Coronary artery (tissue), 2 donors: ENCODE measurements at regions not wholly inside any gene's neighbourhood (a gene's known extent, or its start where the extent isn't known, plus 50 kb on each side); places are given as distances from the start of the nearest gene placed in this dataset.

Experiments used
- DNase-seq: peaks from one replicate; pipeline ENCODE4 v3.0.0-alpha.2; 2017; ENCODE audit warnings: low spot score
- H3K27ac ChIP-seq, 2 donors: fragments of 200-600 bp; sonication (generic); one replicate each; pipeline ENCODE4 v1.5.1; 2016 to 2019
- H3K4me3 ChIP-seq: fragments of 200-600 bp; sonication (generic); 2 replicates; pipeline ENCODE4 v1.5.1; 2016; ENCODE audit warnings: mild to moderate bottlenecking, moderate library complexity
- CTCF ChIP-seq: fragments of 200-600 bp; sonication (generic); IDR thresholded peaks from one replicate; pipeline ENCODE4 v1.5.1; 2019; ENCODE audit warnings: antibody characterized with exemption

DNA sequence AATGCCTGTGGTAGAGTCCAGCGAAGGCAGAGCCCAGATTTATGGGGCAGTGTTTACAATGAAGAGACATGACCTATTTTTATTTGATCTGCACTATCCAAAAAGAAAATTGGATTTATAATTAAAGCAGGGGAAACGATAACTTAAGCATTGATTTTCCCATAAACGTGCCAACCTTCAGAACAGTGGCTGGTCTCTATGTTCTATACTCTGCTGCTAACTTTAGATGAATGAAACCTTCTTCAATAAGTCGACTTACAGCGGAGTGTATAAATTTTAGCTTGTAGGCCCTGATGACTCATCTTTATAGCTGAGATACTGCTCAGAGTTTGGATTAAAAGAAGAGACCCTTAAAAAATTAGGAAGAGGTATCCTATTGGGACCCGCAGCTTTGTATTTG is 452.6 kb downstream of the TLR4 start:
- no peak overlapping the region for H3K4me3 ChIP-seq
- no peak for DNase-seq
- no peak overlapping the region for H3K27ac ChIP-seq
- TF ChIP-seq CTCF: no peak

DNA sequence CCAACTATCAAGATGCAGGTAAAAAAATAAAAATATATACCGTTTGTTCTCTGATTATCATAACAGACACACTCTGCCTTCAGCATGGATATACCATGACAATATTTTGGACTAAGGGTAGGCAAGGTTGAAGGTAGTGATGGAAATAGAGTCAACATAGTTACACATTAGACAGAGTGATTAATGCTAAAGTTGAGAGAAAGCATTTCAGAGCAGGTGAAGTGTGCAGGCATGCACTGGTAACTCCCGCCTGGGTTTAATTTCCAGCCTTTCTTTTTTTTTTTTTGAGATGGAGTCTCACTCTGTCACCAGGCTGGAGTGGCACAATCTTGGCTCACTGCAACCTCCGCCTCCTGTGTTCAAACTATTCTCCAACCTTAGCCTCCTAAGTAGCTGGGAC is 458.5 kb downstream of the TLR4 start:
- Histone ChIP-seq H3K4me3 (no peak overlapping the region), H3K27ac (no peak overlapping the region)
- no peak for TF ChIP-seq CTCF
- no peak for DNase-seq

DNA sequence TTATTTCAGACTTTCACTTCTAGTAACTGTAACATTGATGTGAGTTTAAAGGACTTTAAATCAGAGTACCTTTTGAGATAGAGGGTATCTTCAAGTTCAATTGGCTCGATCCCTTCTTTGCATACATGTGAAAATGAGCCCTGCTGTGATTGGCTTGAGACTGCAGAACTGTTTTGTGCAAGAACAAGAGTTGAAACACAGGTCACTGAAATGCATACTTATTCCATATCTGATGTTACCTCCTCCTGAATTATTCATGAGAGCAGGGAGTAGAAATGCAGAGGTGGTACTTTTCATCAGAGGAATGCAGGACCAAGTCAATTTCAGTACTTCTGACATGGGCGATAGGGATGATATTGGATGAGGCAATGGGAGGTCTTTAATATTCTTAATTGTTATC is 459.5 kb downstream of the TLR4 start:
- no peak for TF ChIP-seq CTCF
- H3K27ac ChIP-seq: no peak overlapping the region
- no peak overlapping the region for H3K4me3 ChIP-seq
- DNase-seq: no peak

GRCh38 chr9:118165451-118165850 is 461.2 kb downstream of the TLR4 start:
- H3K27ac ChIP-seq: no peak overlapping the region
- H3K4me3 ChIP-seq: no peak overlapping the region
- no peak for DNase-seq
- no peak for TF ChIP-seq CTCF

- TF ChIP-seq CTCF: no peak
- Histone ChIP-seq H3K27ac (no peak overlapping the region), H3K4me3 (no peak overlapping the region)
- no peak for DNase-seq
Observed at GRCh38 chr9:118170032-118170955, 466.1 kb downstream of the TLR4 start.

- Histone ChIP-seq H3K4me3 (no peak overlapping the region), H3K27ac (no peak overlapping the region)
- TF ChIP-seq CTCF: no peak
- no peak for DNase-seq
Observed at GRCh38 chr9:118177241-118177640, 473.0 kb downstream of the TLR4 start.

DNA sequence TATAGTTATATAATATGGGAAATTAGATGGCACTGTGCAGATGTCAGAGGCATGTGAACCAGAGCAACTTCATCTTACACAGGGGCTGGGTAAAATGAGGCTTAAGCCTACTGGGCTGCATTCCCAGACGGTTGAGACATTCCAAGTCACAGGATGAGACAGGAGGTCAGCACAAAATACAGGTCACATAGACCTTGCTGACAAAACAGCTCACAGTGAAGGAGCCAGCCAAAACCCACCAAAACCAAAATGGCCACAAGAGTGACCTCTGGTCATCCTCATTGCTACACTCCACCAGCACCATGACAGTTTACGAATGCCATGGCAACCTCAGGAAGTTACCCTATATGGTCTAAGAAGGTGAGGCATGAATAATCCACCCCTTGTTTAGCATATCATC is 479.4 kb downstream of the TLR4 start:
- TF ChIP-seq CTCF: no peak
- H3K27ac ChIP-seq: no peak overlapping the region
- H3K4me3 ChIP-seq: no peak overlapping the region
- no peak for DNase-seq
